HG03469 (cell line): ENCODE measurements at regions not wholly inside any gene's neighbourhood (a gene's known extent, or its start where the extent isn't known, plus 50 kb on each side); places are given as distances from the start of the nearest gene placed in this dataset.

Experiments used
- ATAC-seq: cut with Tn5 transposase; IDR thresholded peaks from one replicate; pipeline ENCODE4 v1.9.1; 2021; ENCODE audit warnings: mild to moderate bottlenecking, moderate library complexity, moderate number of reproducible peaks; ENCODE audit not compliant: unreplicated experiment

GRCh38 chr5:88545338-88545737 is 276.7 kb upstream of the TMEM161B start:
- ATAC-seq: no peak

DNA sequence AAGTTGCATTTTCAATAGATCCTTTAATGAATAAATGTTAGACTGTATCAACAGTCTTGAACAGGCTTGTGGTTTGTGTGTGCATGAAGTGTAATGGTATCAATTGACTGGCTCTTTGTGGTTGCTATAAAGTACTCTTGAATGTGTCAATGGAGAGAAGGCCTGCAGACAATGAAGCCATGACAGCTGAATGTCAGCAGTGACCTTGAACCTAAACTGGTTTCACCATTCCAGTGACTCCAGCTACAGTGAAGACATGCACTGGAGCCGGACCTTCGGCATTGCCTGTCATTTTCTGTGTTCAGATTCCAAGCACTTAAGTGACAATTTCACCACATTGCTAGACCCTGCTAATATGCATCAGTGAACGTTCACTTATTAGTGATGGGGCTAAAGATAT is 276.0 kb upstream of the TMEM161B start:
- no peak for ATAC-seq

DNA sequence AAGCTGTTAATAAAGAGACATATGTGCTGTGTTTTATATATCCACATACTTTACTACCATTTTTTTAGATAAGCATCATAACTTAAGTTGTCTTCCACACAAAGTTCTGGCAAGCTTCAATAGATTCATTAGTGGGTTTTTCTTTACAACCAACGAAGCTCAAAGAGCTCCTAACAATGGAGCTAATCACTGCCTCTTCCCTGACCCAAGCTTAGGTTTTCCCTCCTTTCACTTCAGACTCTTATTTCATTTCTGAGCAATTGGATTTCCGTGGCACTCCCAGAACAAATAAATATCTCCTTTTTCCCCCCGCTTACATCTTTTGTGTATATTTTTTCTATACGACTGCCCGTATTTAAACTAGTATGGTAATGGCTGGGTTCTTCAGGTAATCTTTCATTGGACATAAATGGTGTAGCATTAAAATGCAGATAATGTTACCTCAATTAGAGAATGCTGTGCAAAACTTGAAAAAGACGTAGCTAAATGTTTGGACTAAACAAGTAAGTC is 275.5 kb upstream of the TMEM161B start:
- ATAC-seq: no peak

GRCh38 chr5:88542786-88543185 is 274.1 kb upstream of the TMEM161B start:
- no peak for ATAC-seq

- no peak for ATAC-seq
Measured at GRCh38 chr5:88540471-88541115, 271.9 kb upstream of the TMEM161B start.

GRCh38 chr5:88539693-88540365 is 271.2 kb upstream of the TMEM161B start:
- no peak for ATAC-seq

DNA sequence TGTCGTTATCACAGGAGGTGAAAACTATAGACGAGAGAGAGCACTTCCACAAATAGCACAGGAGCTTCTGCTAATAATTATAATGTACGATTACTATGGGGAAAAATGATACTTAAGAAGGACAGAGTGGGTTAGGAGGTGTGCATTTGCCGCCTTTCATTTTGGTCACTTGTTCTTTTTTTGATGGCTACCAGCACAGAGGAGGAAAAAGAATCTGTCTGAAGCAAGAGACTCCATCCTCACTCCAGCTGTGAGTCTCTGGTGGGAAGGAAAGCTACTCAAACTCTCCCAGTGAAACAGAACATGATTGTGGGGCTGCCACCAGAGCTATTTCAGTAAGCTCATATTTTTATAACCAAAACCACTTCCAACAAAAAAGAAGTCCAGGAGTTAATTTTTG is 270.4 kb upstream of the TMEM161B start:
- ATAC-seq: no peak

GRCh38 chr5:88536146-88536545 is 267.5 kb upstream of the TMEM161B start:
- no peak for ATAC-seq

GRCh38 chr5:88524941-88525340 is 256.3 kb upstream of the TMEM161B start:
- ATAC-seq: no peak

GRCh38 chr5:88519066-88519465 is 250.4 kb upstream of the TMEM161B start:
- no peak for ATAC-seq

DNA sequence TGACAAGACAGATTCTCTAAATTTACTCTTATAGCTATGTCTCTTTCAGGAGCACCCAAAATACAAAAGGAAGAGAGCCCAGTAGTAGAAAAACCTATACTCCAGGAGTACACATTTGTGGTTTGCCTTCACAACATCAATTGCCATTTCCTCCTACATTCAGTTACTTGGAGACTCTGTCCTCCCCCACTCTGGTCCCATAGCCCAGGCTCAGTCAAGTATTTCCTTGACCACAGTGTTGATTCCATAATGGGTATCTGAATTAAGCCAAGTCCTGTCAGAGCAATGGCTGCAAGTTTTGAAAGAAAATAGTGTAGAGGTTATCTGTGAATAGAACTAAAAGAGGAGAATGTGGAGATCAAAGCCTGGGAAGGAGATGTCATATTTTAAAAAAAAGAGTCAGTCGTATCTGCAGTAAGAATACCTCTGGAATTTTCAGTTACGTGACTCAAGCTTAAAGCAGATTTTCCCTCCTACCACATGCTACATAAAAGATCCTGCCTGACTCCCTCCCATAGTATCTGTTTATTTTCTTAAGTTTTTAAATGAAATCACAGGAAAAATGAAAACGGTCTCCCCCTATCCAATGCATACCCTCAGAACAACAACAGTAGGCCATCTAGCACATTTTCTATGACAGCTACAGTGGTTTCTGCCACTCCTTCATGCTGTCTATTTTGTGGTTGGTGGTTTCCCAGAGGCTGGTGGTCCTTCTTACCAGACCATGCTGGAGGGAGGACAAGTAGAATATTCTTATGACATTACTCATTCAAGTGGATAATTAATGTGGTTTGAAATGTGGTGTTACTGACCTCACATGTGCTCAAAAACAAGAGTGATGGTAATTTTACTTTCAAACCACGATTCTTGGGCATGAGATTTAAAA is 249.7 kb upstream of the TMEM161B start:
- no peak for ATAC-seq

DNA sequence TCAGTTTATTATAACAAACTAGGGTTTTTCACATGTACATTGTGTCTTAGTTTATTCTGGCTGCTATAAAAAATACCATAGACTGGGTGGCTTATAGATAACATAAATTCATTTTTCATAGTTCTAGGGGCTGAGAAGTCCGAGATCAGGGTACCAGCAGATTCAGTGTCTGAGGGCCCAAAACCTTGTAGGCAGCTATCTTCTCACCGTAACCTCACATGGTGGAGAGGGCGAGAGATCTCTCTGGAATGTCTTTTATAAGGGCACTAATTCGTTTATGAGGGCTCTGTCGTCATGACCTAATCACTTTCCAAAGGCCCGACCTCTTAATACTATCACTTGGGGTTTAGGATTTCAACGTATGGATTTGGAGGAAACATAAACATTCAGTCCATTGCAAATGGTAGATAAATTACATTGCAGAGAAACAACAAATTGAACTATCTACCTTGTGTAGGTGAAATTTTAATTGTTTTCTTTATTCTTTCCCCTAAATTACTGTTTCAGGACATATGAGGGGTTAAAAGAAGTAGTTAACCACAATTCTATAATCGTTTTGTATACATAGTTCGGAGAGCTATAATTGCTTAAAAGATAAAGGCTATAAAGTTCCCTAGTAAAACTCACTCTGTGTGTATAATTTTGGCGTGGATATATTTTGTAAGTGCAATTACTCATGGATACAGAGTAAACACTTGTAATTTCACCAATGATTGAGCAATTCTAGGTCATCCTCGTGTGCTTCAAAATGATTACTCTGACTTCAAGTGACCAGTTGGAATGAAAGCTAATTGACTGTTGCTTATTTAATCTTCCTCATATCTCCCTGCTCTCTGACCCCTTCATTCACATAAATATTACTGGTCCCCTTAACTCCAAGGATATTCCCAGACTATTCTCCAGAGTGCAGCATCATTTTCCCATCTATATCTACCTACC is 247.5 kb upstream of the TMEM161B start:
- ATAC-seq: no peak

DNA sequence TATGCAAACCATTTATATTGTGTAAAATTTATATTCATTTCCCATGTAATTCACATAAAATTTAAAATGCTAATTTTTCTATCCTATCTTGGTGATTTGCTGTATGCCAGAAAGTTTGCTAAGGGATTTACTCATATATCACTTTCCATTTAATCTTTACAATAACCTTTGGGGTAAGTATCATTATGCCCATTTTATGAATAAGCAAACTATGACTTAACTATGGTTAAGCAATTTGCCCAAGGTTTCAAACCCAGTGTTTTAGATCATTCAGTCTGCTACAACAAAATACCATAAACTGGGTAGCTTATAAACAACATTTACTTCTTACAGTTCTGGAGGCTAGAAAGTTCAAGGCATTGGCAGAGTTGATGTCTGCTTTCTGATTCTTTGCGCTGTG is 246.4 kb upstream of the TMEM161B start:
- no peak for ATAC-seq

DNA sequence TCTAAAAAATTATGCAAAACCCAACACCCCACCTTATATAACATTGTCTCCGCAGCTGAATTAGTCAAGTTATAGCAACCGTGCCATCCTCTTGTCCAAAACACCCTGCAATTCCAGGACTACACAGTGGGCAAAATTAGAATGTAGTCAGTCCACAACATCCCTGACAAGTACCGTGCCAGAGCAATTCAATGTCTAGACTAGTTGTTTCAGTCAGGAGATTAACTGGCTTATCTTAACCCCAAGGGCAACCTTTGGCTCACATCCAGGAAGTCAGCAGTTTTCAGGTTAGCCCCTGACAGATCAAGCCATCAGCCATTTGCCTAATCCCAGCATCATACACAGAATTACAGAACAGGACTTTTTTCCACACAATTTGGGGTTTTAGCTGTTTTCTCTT is 240.8 kb upstream of the TMEM161B start:
- ATAC-seq: no peak

- ATAC-seq: no peak
Measured at GRCh38 chr5:88507261-88507660, 238.6 kb upstream of the TMEM161B start.

DNA sequence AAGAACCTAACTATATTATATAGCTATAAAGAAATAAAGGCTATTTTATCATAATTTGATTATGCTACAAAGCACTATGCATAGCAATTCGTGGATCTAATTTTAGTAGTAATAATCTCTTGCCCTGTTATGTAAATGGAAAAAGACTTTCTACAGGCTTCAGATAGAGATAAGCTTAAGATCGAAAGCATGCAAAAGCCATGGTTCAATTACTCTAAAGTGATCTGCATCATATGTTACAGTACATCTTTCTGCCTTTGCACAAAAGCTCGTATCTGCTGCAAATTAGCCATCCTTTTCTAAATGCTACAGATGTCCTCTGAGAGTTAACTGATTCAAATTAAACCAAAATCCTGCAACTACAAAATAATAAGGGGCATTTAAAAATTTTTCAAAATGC is 234.8 kb upstream of the TMEM161B start:
- ATAC-seq: no peak

DNA sequence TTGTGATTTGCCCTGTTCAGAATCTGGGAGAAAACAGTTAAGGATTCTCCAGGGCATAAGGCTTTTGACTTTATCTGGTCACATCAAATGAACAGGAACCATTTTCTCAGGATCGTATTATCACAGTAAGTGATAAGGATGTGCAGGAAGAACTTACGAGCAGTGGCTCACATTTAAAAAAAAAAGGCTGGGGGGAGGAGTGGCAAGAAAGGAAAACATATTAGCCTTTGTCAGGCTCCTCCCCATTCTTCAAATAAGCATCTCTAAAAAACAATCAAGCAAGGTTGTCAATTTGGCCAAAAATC is 234.3 kb upstream of the TMEM161B start:
- ATAC-seq: no peak

GRCh38 chr5:88502179-88503040 is 233.8 kb upstream of the TMEM161B start:
- ATAC-seq: peak; percentile 77

GRCh38 chr5:88495810-88496209 is 227.2 kb upstream of the TMEM161B start:
- no peak for ATAC-seq

- no peak for ATAC-seq
Measured at GRCh38 chr5:88490874-88491273, 222.2 kb upstream of the TMEM161B start.
